OCI-LY7 (cell line): ENCODE measurements at regions not wholly inside any gene's neighbourhood (a gene's known extent, or its start where the extent isn't known, plus 50 kb on each side); places are given as distances from the start of the nearest gene placed in this dataset.

Experiments used
- BruUV-seq: library from RNA; stranded (reverse); fragments of 400-500 nt; replicated peaks from 2 replicates; lab custom pipeline; 2021; lab: Mats Ljungman, UMichigan
- CTCF ChIA-PET: fragments of 300-600 bp; sonication (Branson Sonifier 250); formaldehyde crosslinking; loops from one replicate; lab custom pipeline; 2022; ENCODE audit warnings: antibody characterized with exemption; ENCODE audit not compliant: unreplicated experiment; lab: Charles Lee
- POLR2A ChIA-PET: fragments of 300-600 bp; sonication (Branson Sonifier 250); formaldehyde crosslinking; loops from one replicate; lab custom pipeline; 2022; ENCODE audit warnings: antibody characterized with exemption; lab: Charles Lee
- DNase-seq: peaks from one replicate; pipeline ENCODE4 v3.0.0-alpha.2; 2015; ENCODE audit warnings: low spot score
- H2AFZ ChIP-seq: fragments of 200-600 bp; sonication (generic), shearing (Covaris generic); 2 replicates; pipeline ENCODE4 v1.6.1; 2014; ENCODE audit warnings: mild to moderate bottlenecking, antibody characterized with exemption, low read length, moderate library complexity
- H3K27ac ChIP-seq: fragments of 200-600 bp; sonication (generic); 2 replicates; pipeline ENCODE4 v1.5.1; 2014; ENCODE audit warnings: mixed run types, low read depth, mild to moderate bottlenecking, moderate library complexity, low read length, inconsistent platforms; ENCODE audit not compliant: poor library complexity, severe bottlenecking
- H3K36me3 ChIP-seq: fragments of 200-600 bp; sonication (generic); 2 replicates; pipeline ENCODE4 v1.6.1; 2014; ENCODE audit warnings: mild to moderate bottlenecking, antibody characterized with exemption, low read length, moderate library complexity, mixed read lengths; ENCODE audit not compliant: insufficient read depth
- H3K4me1 ChIP-seq: fragments of 200-600 bp; sonication (generic); 2 replicates; pipeline ENCODE4 v1.5.1; 2014; ENCODE audit warnings: mild to moderate bottlenecking, low read length; ENCODE audit not compliant: insufficient read depth, poor library complexity, severe bottlenecking
- H3K4me2 ChIP-seq: fragments of 200-600 bp; sonication (generic); 2 replicates; pipeline ENCODE4 v1.6.1; 2014; ENCODE audit warnings: mild to moderate bottlenecking, low read length
- H3K4me3 ChIP-seq: fragments of 200-600 bp; sonication (generic); 2 replicates; pipeline ENCODE4 v1.5.1; 2014; ENCODE audit warnings: mild to moderate bottlenecking, low read depth, low read length; ENCODE audit not compliant: poor library complexity, severe bottlenecking
- H3K79me2 ChIP-seq: fragments of 200-600 bp; sonication (generic); 2 replicates; pipeline ENCODE4 v1.6.1; 2016; ENCODE audit warnings: low read depth, mild to moderate bottlenecking, low read length, moderate library complexity, mixed read lengths; ENCODE audit not compliant: insufficient read depth
- H3K9me2 ChIP-seq: fragments of 200-600 bp; sonication (generic); 2 replicates; pipeline ENCODE4 v1.6.1; 2016; ENCODE audit warnings: mild to moderate bottlenecking, low read length, mixed read lengths; ENCODE audit not compliant: insufficient read depth
- H3K9me3 ChIP-seq: fragments of 200-600 bp; sonication (generic); 2 replicates; pipeline ENCODE4 v1.6.1; 2014; ENCODE audit warnings: mild to moderate bottlenecking, mixed run types, low read length, mixed read lengths
- H4K20me1 ChIP-seq: fragments of 200-600 bp; sonication (generic); 2 replicates; pipeline ENCODE4 v1.6.1; 2014; ENCODE audit warnings: mild to moderate bottlenecking, antibody characterized with exemption, low read length, moderate library complexity, mixed read lengths; ENCODE audit not compliant: insufficient read depth
- CTCF ChIP-seq: fragments of 200-600 bp; sonication (generic); conservative IDR thresholded peaks from 2 replicates; pipeline ENCODE4 v1.5.1; 2014; ENCODE audit warnings: mild to moderate bottlenecking, antibody characterized with exemption, low read length, moderate library complexity, mixed read lengths
- EZH2phosphoT487 ChIP-seq: fragments of 200-600 bp; sonication (generic); IDR thresholded peaks from 2 replicates; pipeline ENCODE4 v1.6.1; 2018; ENCODE audit warnings: low read depth, borderline replicate concordance, mild to moderate bottlenecking, mixed run types, antibody characterized with exemption, low read length, moderate library complexity, mixed read lengths
- intact Hi-C: fragments of 100-400 bp; cut with micrococcal nuclease; formaldehyde crosslinking; loops from one replicate; pipeline ENCODE4 v1.10.0; 2022; ENCODE audit not compliant: unreplicated experiment

- POLR2A ChIA-PET: no interaction called here
- Histone ChIP-seq H3K27ac (no peak overlapping the region), H3K9me3 (no peaks in the 10 kb centered on the region), H3K4me1 (peaks cover 5% of the 10 kb centered on the region), H3K36me3 (no peaks in the 10 kb centered on the region), H4K20me1 (no peaks in the 10 kb centered on the region), H2AFZ (no peak overlapping the region), H3K4me2 (no peak overlapping the region), H3K9me2 (no peaks in the 10 kb centered on the region), H3K4me3 (no peak overlapping the region), H3K79me2 (no peaks in the 10 kb centered on the region)
- BruUV-seq: no TSS peak
- CTCF ChIA-PET: interaction anchor here (0.7 kb wide), 1 partner anchor 56 kb away, joined by 4 read pairs; no protein-coding TSS in a partner anchor
- DNase-seq: no peak
- intact Hi-C loops: no loop called here
- TF ChIP-seq EZH2phosphoT487 (no peak), CTCF (no peak)
These were observed 60.7 kb upstream of the ASAP2 start for GRCh38 chr2:9145752-9146430.

GRCh38 chr2:9145109-9145751 lies 61.4 kb upstream of the ASAP2 start:
- no peak for DNase-seq
- Histone ChIP-seq H3K9me3 (no peaks in the 10 kb centered on the region), H3K9me2 (no peaks in the 10 kb centered on the region), H3K4me1 (peaks cover 5% of the 10 kb centered on the region), H3K36me3 (no peaks in the 10 kb centered on the region), H3K79me2 (no peaks in the 10 kb centered on the region), H2AFZ (no peak overlapping the region), H4K20me1 (no peaks in the 10 kb centered on the region), H3K4me3 (no peak overlapping the region), H3K27ac (no peak overlapping the region), H3K4me2 (no peak overlapping the region)
- no peak for TF ChIP-seq EZH2phosphoT487
- TF ChIP-seq CTCF: no peak
- CTCF ChIA-PET: interaction anchor here (0.7 kb wide), 1 partner anchor 57 kb away, joined by 4 read pairs; no protein-coding TSS in a partner anchor
- BruUV-seq: no TSS peak
- intact Hi-C loops: no loop called here
- POLR2A ChIA-PET: interaction anchor here (0.6 kb wide), 1 partner anchor 1443 kb away, joined by 3 read pairs; no protein-coding TSS in a partner anchor
